SU-DHL-6 (cell line): ENCODE measurements at regions not wholly inside any gene's neighbourhood (a gene's known extent, or its start where the extent isn't known, plus 50 kb on each side); places are given as distances from the start of the nearest gene placed in this dataset.

Source experiments
- H2AFZ ChIP-seq: fragments of 200-600 bp; sonication (generic); 2 replicates; pipeline ENCODE4 v1.6.1; 2014; ENCODE audit warnings: low read depth, mild to moderate bottlenecking, moderate library complexity, mixed read lengths, antibody characterized with exemption, low read length; ENCODE audit not compliant: severe bottlenecking
- H3F3A ChIP-seq: fragments of 200-600 bp; shearing (Covaris generic); 2 replicates; pipeline ENCODE4 v1.6.0; 2016; ENCODE audit warnings: antibody characterized with exemption, mild to moderate bottlenecking; ENCODE audit not compliant: insufficient read depth
- H3K27ac ChIP-seq: fragments of 200-600 bp; sonication (generic); 2 replicates; pipeline ENCODE4 v1.5.1; 2016; ENCODE audit warnings: low read depth, mild to moderate bottlenecking, low read length, moderate library complexity, mixed read lengths
- H3K27me3 ChIP-seq: fragments of 200-600 bp; sonication (generic), shearing (Covaris generic); 2 replicates; pipeline ENCODE4 v1.6.0; 2014; ENCODE audit warnings: mild to moderate bottlenecking, low read length
- H3K36me3 ChIP-seq: fragments of 200-600 bp; sonication (generic); 2 replicates; pipeline ENCODE4 v1.6.1; 2014; ENCODE audit warnings: mild to moderate bottlenecking, low read length, mixed read lengths
- H3K4me2 ChIP-seq: fragments of 300-600, 200-600 bp; shearing (Covaris generic), sonication (generic); 2 replicates; pipeline ENCODE4 v1.6.0; 2014; ENCODE audit warnings: low read length, low read depth, mild to moderate bottlenecking; ENCODE audit not compliant: poor library complexity, severe bottlenecking
- H3K4me3 ChIP-seq: fragments of 200-600 bp; sonication (generic); 2 replicates; pipeline ENCODE4 v1.5.1; 2014; ENCODE audit warnings: antibody characterized with exemption, low read length, mild to moderate bottlenecking, mixed read lengths; ENCODE audit not compliant: insufficient read depth, poor library complexity, severe bottlenecking
- H3K79me2 ChIP-seq: fragments of 200-600 bp; sonication (generic); 2 replicates; pipeline ENCODE4 v1.6.1; 2014; ENCODE audit warnings: mild to moderate bottlenecking, low read length, moderate library complexity; ENCODE audit not compliant: insufficient read depth
- H3K9ac ChIP-seq: fragments of 200-600 bp; sonication (generic); 2 replicates; pipeline ENCODE4 v1.7.0; 2014; ENCODE audit warnings: mild to moderate bottlenecking, low read length
- H3K9me2 ChIP-seq: fragments of 200-600 bp; sonication (generic); replicated peaks from 2 replicates; pipeline ENCODE4 v1.6.1; 2014; ENCODE audit warnings: low read length; ENCODE audit not compliant: insufficient read depth
- H3K9me3 ChIP-seq: fragments of 200-600 bp; sonication (generic); 2 replicates; pipeline ENCODE4 v1.6.1; 2014; ENCODE audit warnings: low read length, mixed read lengths; ENCODE audit not compliant: insufficient read depth
- H4K20me1 ChIP-seq: fragments of 200-600 bp; sonication (generic); 2 replicates; pipeline ENCODE4 v1.6.1; 2014; ENCODE audit warnings: low read depth, mild to moderate bottlenecking, antibody characterized with exemption, low read length, moderate library complexity, mixed read lengths
- EZH2phosphoT487 ChIP-seq: fragments of 200-600 bp; sonication (generic), shearing (Covaris generic); conservative IDR thresholded peaks from 2 replicates; pipeline ENCODE4 v1.6.1; 2018; ENCODE audit warnings: mild to moderate bottlenecking, antibody characterized with exemption, low read length, moderate library complexity, mixed read lengths
- TF ChIP-seq, protein P1 (sequence below): fragments of 200-600 bp; sonication (generic); IDR thresholded peaks from one replicate; pipeline ENCODE4 v1.5.1; 2017; ENCODE audit warnings: antibody characterized with exemption, mild to moderate bottlenecking, low read length, moderate library complexity; ENCODE audit not compliant: insufficient read depth, poor library complexity, severe bottlenecking

DNA sequence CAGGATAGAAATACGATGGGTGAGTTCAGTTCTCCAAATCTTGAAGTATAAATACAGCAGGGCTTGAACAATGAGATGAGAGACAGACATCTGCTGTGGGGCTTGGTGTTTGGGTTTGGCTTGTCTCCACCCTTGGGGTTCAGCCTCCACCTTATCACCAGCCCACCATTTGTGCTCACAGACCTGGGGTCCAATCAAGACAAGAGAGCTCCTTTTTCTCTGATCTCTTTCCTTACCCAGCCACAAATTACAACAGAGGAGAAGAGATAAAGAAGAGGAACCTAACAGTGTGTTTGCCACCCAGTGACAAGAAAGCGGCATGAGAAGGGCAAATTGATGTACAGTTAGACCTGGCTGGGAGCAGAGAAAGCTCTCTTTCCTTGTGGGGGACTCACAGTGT is 204.5 kb upstream of the CXCR4 start:
- no peaks in the 10 kb centered on the region for H3K9me2 ChIP-seq

DNA sequence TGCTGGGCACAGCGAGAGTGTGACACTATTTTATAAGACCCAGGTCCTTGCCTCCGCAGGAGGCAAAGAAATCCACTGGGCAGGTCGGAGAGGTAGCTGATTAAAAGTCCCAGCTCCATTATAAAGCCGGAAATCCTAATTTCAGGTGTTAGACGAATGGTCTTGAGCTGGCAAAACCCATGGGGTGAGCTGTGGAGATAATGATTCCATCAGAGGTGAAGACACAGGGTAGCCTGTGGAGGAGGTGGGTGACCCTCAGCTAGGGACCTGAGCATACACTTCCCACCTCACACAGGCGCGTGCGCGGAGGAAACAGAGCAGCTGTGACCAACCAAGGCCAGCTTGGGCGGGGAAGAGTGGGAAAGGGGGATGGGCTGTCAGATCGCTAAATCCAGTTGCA is 201.7 kb upstream of the CXCR4 start:
- Histone ChIP-seq H3K27ac (no peak overlapping the region), H3F3A (no peaks in the 10 kb centered on the region), H2AFZ (no peak overlapping the region), H3K9me3 (no peaks in the 10 kb centered on the region), H3K9ac (no peak overlapping the region), H4K20me1 (no peaks in the 10 kb centered on the region), H3K27me3 (no peaks in the 10 kb centered on the region), H3K9me2 (no peaks in the 10 kb centered on the region), H3K4me2 (no peak overlapping the region), H3K4me3 (no peak overlapping the region), H3K36me3 (no peaks in the 10 kb centered on the region), H3K79me2 (no peaks in the 10 kb centered on the region)
- TF ChIP-seq, protein P1, sequence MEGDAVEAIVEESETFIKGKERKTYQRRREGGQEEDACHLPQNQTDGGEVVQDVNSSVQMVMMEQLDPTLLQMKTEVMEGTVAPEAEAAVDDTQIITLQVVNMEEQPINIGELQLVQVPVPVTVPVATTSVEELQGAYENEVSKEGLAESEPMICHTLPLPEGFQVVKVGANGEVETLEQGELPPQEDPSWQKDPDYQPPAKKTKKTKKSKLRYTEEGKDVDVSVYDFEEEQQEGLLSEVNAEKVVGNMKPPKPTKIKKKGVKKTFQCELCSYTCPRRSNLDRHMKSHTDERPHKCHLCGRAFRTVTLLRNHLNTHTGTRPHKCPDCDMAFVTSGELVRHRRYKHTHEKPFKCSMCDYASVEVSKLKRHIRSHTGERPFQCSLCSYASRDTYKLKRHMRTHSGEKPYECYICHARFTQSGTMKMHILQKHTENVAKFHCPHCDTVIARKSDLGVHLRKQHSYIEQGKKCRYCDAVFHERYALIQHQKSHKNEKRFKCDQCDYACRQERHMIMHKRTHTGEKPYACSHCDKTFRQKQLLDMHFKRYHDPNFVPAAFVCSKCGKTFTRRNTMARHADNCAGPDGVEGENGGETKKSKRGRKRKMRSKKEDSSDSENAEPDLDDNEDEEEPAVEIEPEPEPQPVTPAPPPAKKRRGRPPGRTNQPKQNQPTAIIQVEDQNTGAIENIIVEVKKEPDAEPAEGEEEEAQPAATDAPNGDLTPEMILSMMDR, result no peak
- TF ChIP-seq EZH2phosphoT487, result no peak

More for the DNA sequence above, 204.5 kb upstream of the CXCR4 start:
- Histone ChIP-seq H2AFZ (no peak overlapping the region), H3K9ac (no peak overlapping the region), H4K20me1 (no peaks in the 10 kb centered on the region), H3K79me2 (no peaks in the 10 kb centered on the region), H3K27ac (no peak overlapping the region), H3K4me3 (no peak overlapping the region), H3K27me3 (no peaks in the 10 kb centered on the region), H3K4me2 (no peak overlapping the region), H3K9me3 (no peaks in the 10 kb centered on the region), H3F3A (no peaks in the 10 kb centered on the region), H3K36me3 (no peaks in the 10 kb centered on the region)
- TF ChIP-seq, protein P1, result no peak
- TF ChIP-seq EZH2phosphoT487, result no peak

DNA sequence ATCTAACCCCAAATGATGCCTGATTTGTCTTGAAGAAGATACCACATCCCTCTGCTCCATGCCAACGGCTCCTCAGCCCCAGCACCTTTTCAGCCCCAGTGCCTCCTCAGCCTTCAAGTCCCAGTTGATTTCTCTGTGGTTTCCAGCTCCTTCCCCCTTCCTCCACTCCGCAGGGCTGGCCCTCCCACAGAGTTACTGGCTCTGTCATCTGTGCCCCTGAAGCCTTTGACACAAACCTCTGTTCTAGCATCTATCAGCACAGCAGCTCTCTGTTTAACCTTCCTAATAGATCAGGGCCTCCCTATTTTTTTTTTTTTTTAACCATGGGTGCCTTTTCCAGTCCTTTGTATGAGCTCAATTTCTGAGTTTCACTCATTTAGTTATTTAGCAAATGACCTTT is 201.3 kb upstream of the CXCR4 start:
- no peaks in the 10 kb centered on the region for H3K36me3 ChIP-seq
- H3K27me3 ChIP-seq, result no peaks in the 10 kb centered on the region
- H3K9me3 ChIP-seq, result no peaks in the 10 kb centered on the region
- H3K9ac ChIP-seq, result no peak overlapping the region
- no peaks in the 10 kb centered on the region for H3K9me2 ChIP-seq
- H3F3A ChIP-seq, result no peaks in the 10 kb centered on the region
- TF ChIP-seq, protein P1, result no peak
- TF ChIP-seq EZH2phosphoT487, result no peak
- H3K4me2 ChIP-seq, result no peak overlapping the region
- no peak overlapping the region for H3K27ac ChIP-seq
- H3K4me3 ChIP-seq, result no peak overlapping the region
- no peak overlapping the region for H2AFZ ChIP-seq
- H3K79me2 ChIP-seq, result no peaks in the 10 kb centered on the region
- H4K20me1 ChIP-seq, result no peaks in the 10 kb centered on the region
